HEK293 (cell line): ENCODE measurements at regions not wholly inside any gene's neighbourhood (a gene's known extent, or its start where the extent isn't known, plus 50 kb on each side); places are given as distances from the start of the nearest gene placed in this dataset.

Experiments
- CTCF ChIA-PET: fragments of 350-600 bp; formaldehyde crosslinking; extraction: SDS; loops from one replicate; lab custom pipeline; 2021; ENCODE audit warnings: antibody characterized with exemption; lab: Yijun Ruan, JAX
- POLR2A ChIA-PET: fragments of 300-600 bp; formaldehyde crosslinking; extraction: SDS; loops from one replicate; lab custom pipeline; 2020; ENCODE audit warnings: antibody characterized with exemption, inconsistent platforms; lab: Yijun Ruan, JAX
- H3K27ac ChIP-seq: fragments of 200-500 bp; sonication (Bioruptor generic); 2 replicates; pipeline ENCODE4 v1.5.1; 2014; ENCODE audit warnings: low read depth, low read length, control low read depth, inconsistent platforms; ENCODE audit errors: extremely low read depth
- H3K36me3 ChIP-seq, 2 experiments: fragments of 200-500 bp in 1 of 2; sonication (Bioruptor generic) in 1 of 2; 1 replicate in 1 of 2; 2 replicates in 1 of 2; pipeline ENCODE4 v1.5.1; 2014 to 2017; ENCODE audit warnings: inconsistent platforms in 2 of 2, low read length in 2 of 2; ENCODE audit not compliant: control insufficient read depth in 2 of 2, insufficient read depth in 1 of 2
- H3K4me1 ChIP-seq: fragments of 200-500 bp; sonication (Bioruptor generic); 2 replicates; pipeline ENCODE4 v1.5.1; 2014; ENCODE audit warnings: mild to moderate bottlenecking, low read length, inconsistent platforms; ENCODE audit not compliant: control insufficient read depth, insufficient read depth
- H3K4me3 ChIP-seq: 2 replicates; pipeline ENCODE4 v1.5.1; 2011; ENCODE audit warnings: low read depth, mild to moderate bottlenecking, control low read depth, low read length, moderate library complexity
- H3K9me3 ChIP-seq: fragments of 200-500 bp; sonication (Bioruptor generic); 2 replicates; pipeline ENCODE4 v1.5.1; 2014; ENCODE audit warnings: low read depth, low read length, inconsistent platforms; ENCODE audit not compliant: control insufficient read depth, insufficient read depth
- HOXA7 ChIP-seq: sonication (generic); formaldehyde crosslinking; IDR thresholded peaks from 2 replicates; pipeline ENCODE4 v1.8.1; 2022; ENCODE audit warnings: missing genetic modification reagents, borderline replicate concordance
- MEIS1 ChIP-seq: sonication (generic); formaldehyde crosslinking; IDR thresholded peaks from 2 replicates; pipeline ENCODE4 v1.8.1; 2022; ENCODE audit warnings: missing genetic modification reagents, mild to moderate bottlenecking, borderline replicate concordance
- SP7 ChIP-seq: fragments of 450-650 bp; formaldehyde crosslinking; IDR thresholded peaks from 2 replicates; pipeline ENCODE4 v1.5.1; 2016; ENCODE audit warnings: missing biosample characterization, missing genetic modification characterization
- ZNF114 ChIP-seq: fragments of 450-650 bp; formaldehyde crosslinking; IDR thresholded peaks from 2 replicates; pipeline ENCODE4 v1.5.0; 2017; ENCODE audit warnings: missing biosample characterization, missing genetic modification characterization
- ZNF132 ChIP-seq: fragments of 450-650 bp; formaldehyde crosslinking; IDR thresholded peaks from 2 replicates; pipeline ENCODE4 v1.5.1; 2017; ENCODE audit warnings: missing biosample characterization, missing genetic modification characterization, borderline replicate concordance
- ZNF140 ChIP-seq: fragments of 450-650 bp; formaldehyde crosslinking; IDR thresholded peaks from 2 replicates; pipeline ENCODE4 v1.5.1; 2016; ENCODE audit warnings: missing biosample characterization, missing genetic modification characterization
- ZNF354C ChIP-seq: fragments of 450-650 bp; formaldehyde crosslinking; IDR thresholded peaks from 2 replicates; pipeline ENCODE4 v1.5.1; 2016; ENCODE audit warnings: missing biosample characterization, missing genetic modification characterization, low read depth, borderline replicate concordance
- ZNF549 ChIP-seq: fragments of 450-650 bp; IDR thresholded peaks from 2 replicates; pipeline ENCODE4 v1.5.1; 2018; ENCODE audit warnings: missing biosample characterization, missing genetic modification characterization, mild to moderate bottlenecking, inconsistent platforms, moderate library complexity
- ZNF830 ChIP-seq: fragments of 450-650 bp; IDR thresholded peaks from 2 replicates; pipeline ENCODE4 v1.5.0; 2018; ENCODE audit warnings: missing biosample characterization, missing genetic modification characterization, low read depth, mild to moderate bottlenecking, moderate library complexity
- TF ChIP-seq, protein P1 (sequence below): fragments of 450-650 bp; formaldehyde crosslinking; IDR thresholded peaks from 2 replicates; pipeline ENCODE4 v1.5.1; 2016; ENCODE audit warnings: missing biosample characterization, missing genetic modification characterization
- TF ChIP-seq, protein P2 (sequence below): fragments of 450-650 bp; formaldehyde crosslinking; IDR thresholded peaks from 2 replicates; pipeline ENCODE4 v1.5.1; 2016; ENCODE audit warnings: missing biosample characterization, missing genetic modification characterization
- TF ChIP-seq, protein P3 (sequence below): fragments of 450-650 bp; formaldehyde crosslinking; conservative IDR thresholded peaks from 2 replicates; pipeline ENCODE4 v1.5.1; 2016; ENCODE audit warnings: low read depth, missing biosample characterization, missing genetic modification characterization
- TF ChIP-seq, protein P4 (sequence below): fragments of 450-650 bp; formaldehyde crosslinking; IDR thresholded peaks from 2 replicates; pipeline ENCODE4 v1.5.1; 2016; ENCODE audit warnings: missing biosample characterization, missing genetic modification characterization, borderline replicate concordance
- TF ChIP-seq, protein P5 (sequence below): fragments of 450-650 bp; formaldehyde crosslinking; IDR thresholded peaks from 2 replicates; pipeline ENCODE4 v1.5.1; 2017; ENCODE audit warnings: missing biosample characterization, missing genetic modification characterization
- TF ChIP-seq, protein P6 (sequence below): fragments of 450-650 bp; formaldehyde crosslinking; IDR thresholded peaks from 2 replicates; pipeline ENCODE4 v1.5.1; 2016; ENCODE audit warnings: missing biosample characterization, missing genetic modification characterization
- TF ChIP-seq, protein P7 (sequence below): fragments of 450-650 bp; formaldehyde crosslinking; IDR thresholded peaks from 2 replicates; pipeline ENCODE4 v1.5.1; 2016; ENCODE audit warnings: missing biosample characterization, missing genetic modification characterization
- TF ChIP-seq, protein P8 (sequence below): fragments of 450-650 bp; formaldehyde crosslinking; IDR thresholded peaks from 2 replicates; pipeline ENCODE4 v1.5.1; 2017; ENCODE audit warnings: missing biosample characterization, missing genetic modification characterization

DNA sequence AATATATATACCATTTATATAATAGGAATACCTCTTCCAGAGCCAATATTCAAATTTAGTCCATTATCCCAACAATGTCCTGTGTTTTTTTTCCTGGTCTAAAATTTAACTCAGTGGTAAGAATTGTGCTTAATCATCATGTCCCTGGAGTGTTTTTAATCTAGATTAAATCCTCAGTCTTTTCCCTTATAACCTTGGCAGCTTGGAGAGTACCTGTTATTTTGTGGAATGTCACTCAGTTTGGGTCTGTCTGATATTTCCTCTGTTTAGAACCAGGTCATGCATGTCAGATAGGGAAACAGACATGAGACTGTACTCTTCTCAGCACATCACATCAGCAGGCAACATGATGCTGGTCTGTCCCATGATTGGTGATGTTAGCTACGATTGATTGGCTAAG, 96.6 kb downstream of the HPGD start (continued):
- TF ChIP-seq, protein P1, sequence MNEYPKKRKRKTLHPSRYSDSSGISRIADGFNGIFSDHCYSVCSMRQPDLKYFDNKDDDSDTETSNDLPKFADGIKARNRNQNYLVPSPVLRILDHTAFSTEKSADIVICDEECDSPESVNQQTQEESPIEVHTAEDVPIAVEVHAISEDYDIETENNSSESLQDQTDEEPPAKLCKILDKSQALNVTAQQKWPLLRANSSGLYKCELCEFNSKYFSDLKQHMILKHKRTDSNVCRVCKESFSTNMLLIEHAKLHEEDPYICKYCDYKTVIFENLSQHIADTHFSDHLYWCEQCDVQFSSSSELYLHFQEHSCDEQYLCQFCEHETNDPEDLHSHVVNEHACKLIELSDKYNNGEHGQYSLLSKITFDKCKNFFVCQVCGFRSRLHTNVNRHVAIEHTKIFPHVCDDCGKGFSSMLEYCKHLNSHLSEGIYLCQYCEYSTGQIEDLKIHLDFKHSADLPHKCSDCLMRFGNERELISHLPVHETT (tag by site-specific recombination), result no peak
- TF ChIP-seq, protein P2, sequence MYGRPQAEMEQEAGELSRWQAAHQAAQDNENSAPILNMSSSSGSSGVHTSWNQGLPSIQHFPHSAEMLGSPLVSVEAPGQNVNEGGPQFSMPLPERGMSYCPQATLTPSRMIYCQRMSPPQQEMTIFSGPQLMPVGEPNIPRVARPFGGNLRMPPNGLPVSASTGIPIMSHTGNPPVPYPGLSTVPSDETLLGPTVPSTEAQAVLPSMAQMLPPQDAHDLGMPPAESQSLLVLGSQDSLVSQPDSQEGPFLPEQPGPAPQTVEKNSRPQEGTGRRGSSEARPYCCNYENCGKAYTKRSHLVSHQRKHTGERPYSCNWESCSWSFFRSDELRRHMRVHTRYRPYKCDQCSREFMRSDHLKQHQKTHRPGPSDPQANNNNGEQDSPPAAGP (tag by site-specific recombination), result no peak
- no peak for TF ChIP-seq ZNF114 (tag by site-specific recombination)
- TF ChIP-seq ZNF132 (tag by site-specific recombination), result no peak
- no peak for TF ChIP-seq MEIS1 (CRISPR knock-in tag)
- TF ChIP-seq, protein P3, sequence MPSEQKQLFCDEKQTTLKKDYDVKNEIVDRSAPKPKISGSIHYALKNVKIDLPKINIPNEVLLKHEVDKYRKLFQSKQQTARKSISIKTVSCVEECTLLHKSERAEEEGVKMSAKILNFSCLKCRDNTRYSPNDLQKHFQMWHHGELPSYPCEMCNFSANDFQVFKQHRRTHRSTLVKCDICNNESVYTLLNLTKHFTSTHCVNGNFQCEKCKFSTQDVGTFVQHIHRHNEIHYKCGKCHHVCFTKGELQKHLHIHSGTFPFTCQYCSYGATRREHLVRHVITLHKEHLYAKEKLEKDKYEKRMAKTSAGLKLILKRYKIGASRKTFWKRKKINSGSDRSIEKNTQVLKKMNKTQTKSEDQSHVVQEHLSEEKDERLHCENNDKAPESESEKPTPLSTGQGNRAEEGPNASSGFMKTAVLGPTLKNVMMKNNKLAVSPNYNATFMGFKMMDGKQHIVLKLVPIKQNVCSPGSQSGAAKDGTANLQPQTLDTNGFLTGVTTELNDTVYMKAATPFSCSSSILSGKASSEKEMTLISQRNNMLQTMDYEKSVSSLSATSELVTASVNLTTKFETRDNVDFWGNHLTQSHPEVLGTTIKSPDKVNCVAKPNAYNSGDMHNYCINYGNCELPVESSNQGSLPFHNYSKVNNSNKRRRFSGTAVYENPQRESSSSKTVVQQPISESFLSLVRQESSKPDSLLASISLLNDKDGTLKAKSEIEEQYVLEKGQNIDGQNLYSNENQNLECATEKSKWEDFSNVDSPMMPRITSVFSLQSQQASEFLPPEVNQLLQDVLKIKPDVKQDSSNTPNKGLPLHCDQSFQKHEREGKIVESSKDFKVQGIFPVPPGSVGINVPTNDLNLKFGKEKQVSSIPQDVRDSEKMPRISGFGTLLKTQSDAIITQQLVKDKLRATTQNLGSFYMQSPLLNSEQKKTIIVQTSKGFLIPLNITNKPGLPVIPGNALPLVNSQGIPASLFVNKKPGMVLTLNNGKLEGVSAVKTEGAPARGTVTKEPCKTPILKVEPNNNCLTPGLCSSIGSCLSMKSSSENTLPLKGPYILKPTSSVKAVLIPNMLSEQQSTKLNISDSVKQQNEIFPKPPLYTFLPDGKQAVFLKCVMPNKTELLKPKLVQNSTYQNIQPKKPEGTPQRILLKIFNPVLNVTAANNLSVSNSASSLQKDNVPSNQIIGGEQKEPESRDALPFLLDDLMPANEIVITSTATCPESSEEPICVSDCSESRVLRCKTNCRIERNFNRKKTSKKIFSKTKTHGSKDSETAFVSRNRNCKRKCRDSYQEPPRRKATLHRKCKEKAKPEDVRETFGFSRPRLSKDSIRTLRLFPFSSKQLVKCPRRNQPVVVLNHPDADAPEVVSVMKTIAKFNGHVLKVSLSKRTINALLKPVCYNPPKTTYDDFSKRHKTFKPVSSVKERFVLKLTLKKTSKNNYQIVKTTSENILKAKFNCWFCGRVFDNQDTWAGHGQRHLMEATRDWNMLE (tag by site-specific recombination), result no peak
- no peak for TF ChIP-seq ZNF354C
- TF ChIP-seq, protein P4, sequence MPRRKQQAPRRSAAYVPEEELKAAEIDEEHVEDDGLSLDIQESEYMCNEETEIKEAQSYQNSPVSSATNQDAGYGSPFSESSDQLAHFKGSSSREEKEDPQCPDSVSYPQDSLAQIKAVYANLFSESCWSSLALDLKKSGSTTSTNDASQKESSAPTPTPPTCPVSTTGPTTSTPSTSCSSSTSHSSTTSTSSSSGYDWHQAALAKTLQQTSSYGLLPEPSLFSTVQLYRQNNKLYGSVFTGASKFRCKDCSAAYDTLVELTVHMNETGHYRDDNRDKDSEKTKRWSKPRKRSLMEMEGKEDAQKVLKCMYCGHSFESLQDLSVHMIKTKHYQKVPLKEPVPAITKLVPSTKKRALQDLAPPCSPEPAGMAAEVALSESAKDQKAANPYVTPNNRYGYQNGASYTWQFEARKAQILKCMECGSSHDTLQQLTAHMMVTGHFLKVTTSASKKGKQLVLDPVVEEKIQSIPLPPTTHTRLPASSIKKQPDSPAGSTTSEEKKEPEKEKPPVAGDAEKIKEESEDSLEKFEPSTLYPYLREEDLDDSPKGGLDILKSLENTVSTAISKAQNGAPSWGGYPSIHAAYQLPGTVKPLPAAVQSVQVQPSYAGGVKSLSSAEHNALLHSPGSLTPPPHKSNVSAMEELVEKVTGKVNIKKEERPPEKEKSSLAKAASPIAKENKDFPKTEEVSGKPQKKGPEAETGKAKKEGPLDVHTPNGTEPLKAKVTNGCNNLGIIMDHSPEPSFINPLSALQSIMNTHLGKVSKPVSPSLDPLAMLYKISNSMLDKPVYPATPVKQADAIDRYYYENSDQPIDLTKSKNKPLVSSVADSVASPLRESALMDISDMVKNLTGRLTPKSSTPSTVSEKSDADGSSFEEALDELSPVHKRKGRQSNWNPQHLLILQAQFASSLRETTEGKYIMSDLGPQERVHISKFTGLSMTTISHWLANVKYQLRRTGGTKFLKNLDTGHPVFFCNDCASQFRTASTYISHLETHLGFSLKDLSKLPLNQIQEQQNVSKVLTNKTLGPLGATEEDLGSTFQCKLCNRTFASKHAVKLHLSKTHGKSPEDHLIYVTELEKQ (tag by site-specific recombination), result no peak
- no peak for TF ChIP-seq SP7 (tag by site-specific recombination)

DNA sequence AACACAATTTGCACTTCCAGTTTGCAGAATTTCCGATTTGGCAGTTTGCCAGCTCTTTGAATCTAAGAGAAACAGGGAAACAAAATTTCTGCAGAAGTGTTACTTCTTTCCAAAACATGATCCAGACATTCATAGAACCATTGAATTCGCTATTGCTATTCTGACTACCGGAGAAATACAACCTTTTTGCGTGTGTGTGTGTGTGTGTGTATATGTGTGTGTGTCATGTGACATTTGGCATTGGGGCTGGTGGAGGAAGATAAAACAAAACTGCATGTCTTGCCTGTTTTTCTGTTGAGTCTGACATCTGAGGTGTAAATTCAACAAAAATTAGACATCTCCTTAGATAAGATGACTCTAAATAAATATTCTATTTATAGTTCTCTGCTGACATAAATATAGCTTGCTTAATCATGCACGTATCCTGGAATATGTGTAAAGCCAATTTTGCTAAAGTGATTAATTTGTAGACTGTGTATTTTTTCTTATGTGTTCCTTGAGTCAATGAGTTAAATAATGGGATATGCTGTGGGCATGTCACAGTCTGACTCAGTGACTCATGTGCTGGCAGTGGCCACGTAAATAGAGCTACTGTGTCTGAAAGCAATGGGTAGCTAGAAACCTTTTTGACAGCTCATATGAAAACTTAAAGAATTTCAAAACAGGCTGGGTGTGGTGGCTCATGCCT, 98.9 kb downstream of the HPGD start:
- no peak overlapping the region for H3K27ac ChIP-seq
- H3K36me3 ChIP-seq, result no peaks in the 10 kb centered on the region
- POLR2A ChIA-PET, result no interaction called here
- CTCF ChIA-PET, result no interaction called here
- H3K4me1 ChIP-seq, result no peaks in the 10 kb centered on the region
- no peaks in the 10 kb centered on the region for H3K9me3 ChIP-seq
- H3K4me3 ChIP-seq, result no peak overlapping the region
- TF ChIP-seq ZNF114 (tag by site-specific recombination), result no peak
- TF ChIP-seq, protein P5, sequence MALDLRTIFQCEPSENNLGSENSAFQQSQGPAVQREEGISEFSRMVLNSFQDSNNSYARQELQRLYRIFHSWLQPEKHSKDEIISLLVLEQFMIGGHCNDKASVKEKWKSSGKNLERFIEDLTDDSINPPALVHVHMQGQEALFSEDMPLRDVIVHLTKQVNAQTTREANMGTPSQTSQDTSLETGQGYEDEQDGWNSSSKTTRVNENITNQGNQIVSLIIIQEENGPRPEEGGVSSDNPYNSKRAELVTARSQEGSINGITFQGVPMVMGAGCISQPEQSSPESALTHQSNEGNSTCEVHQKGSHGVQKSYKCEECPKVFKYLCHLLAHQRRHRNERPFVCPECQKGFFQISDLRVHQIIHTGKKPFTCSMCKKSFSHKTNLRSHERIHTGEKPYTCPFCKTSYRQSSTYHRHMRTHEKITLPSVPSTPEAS, result peak; percentile 80
- no peak for TF ChIP-seq ZNF140 (tag by site-specific recombination)
- TF ChIP-seq, protein P6, sequence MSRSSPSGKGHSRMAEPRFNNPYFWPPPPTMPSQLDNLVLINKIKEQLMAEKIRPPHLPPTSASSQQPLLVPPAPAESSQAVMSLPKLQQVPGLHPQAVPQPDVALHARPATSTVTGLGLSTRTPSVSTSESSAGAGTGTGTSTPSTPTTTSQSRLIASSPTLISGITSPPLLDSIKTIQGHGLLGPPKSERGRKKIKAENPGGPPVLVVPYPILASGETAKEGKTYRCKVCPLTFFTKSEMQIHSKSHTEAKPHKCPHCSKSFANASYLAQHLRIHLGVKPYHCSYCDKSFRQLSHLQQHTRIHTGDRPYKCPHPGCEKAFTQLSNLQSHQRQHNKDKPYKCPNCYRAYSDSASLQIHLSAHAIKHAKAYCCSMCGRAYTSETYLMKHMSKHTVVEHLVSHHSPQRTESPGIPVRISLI, result no peak
- no peak for TF ChIP-seq HOXA7 (CRISPR knock-in tag)
- no peak; the same call in 1 of the 2 replicates for TF ChIP-seq ZNF549 (tag by site-specific recombination)
- TF ChIP-seq, protein P7, sequence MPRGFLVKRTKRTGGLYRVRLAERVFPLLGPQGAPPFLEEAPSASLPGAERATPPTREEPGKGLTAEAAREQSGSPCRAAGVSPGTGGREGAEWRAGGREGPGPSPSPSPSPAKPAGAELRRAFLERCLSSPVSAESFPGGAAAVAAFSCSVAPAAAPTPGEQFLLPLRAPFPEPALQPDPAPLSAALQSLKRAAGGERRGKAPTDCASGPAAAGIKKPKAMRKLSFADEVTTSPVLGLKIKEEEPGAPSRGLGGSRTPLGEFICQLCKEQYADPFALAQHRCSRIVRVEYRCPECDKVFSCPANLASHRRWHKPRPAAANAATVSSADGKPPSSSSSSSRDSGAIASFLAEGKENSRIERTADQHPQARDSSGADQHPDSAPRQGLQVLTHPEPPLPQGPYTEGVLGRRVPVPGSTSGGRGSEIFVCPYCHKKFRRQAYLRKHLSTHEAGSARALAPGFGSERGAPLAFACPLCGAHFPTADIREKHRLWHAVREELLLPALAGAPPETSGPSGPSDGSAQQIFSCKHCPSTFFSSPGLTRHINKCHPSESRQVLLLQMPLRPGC (tag by site-specific recombination), result no peak
- 0 out of 2 replicates have a peak, but pooled peaks have one; percentile 24 for TF ChIP-seq ZNF830 (tag by site-specific recombination)
- TF ChIP-seq, protein P8, sequence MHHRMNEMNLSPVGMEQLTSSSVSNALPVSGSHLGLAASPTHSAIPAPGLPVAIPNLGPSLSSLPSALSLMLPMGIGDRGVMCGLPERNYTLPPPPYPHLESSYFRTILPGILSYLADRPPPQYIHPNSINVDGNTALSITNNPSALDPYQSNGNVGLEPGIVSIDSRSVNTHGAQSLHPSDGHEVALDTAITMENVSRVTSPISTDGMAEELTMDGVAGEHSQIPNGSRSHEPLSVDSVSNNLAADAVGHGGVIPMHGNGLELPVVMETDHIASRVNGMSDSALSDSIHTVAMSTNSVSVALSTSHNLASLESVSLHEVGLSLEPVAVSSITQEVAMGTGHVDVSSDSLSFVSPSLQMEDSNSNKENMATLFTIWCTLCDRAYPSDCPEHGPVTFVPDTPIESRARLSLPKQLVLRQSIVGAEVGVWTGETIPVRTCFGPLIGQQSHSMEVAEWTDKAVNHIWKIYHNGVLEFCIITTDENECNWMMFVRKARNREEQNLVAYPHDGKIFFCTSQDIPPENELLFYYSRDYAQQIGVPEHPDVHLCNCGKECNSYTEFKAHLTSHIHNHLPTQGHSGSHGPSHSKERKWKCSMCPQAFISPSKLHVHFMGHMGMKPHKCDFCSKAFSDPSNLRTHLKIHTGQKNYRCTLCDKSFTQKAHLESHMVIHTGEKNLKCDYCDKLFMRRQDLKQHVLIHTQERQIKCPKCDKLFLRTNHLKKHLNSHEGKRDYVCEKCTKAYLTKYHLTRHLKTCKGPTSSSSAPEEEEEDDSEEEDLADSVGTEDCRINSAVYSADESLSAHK (tag by site-specific recombination), result peak; percentile 69; the same call in 1 of the 2 replicates
